Loucy (cell line): ENCODE measurements at regions not wholly inside any gene's neighbourhood (a gene's known extent, or its start where the extent isn't known, plus 50 kb on each side); places are given as distances from the start of the nearest gene placed in this dataset.

Experiments
- EZH2phosphoT487 ChIP-seq: fragments of 200-600 bp; IDR thresholded peaks from 2 replicates; pipeline ENCODE4 v1.6.1; 2018; ENCODE audit warnings: antibody characterized with exemption, mild to moderate bottlenecking, moderate library complexity, borderline replicate concordance
- TF ChIP-seq, protein P1 (sequence below): fragments of 200-600 bp; sonication (generic); conservative IDR thresholded peaks from 2 replicates; pipeline ENCODE4 v1.5.1; 2014; ENCODE audit warnings: mild to moderate bottlenecking, antibody characterized with exemption, low read length

DNA sequence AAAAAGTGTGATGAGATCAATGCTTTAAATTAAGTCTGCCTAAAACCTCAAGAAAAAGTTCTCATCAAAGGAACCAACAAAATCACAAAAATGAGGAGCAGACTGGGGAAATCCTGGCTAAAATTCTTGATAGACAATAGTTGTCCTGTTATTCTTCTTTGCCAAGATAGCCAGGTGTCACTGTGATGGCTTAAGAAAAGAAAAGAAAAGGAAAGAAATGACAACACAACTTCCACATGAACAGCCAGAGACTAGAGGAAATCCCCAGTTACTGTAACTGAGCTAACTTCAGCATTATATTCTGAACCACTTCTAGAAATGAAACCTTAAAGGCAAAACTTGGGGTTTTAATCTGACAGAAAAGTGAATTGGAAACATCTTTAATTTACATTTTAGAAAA is 129.6 kb downstream of the CD24 start:
- TF ChIP-seq, protein P1, sequence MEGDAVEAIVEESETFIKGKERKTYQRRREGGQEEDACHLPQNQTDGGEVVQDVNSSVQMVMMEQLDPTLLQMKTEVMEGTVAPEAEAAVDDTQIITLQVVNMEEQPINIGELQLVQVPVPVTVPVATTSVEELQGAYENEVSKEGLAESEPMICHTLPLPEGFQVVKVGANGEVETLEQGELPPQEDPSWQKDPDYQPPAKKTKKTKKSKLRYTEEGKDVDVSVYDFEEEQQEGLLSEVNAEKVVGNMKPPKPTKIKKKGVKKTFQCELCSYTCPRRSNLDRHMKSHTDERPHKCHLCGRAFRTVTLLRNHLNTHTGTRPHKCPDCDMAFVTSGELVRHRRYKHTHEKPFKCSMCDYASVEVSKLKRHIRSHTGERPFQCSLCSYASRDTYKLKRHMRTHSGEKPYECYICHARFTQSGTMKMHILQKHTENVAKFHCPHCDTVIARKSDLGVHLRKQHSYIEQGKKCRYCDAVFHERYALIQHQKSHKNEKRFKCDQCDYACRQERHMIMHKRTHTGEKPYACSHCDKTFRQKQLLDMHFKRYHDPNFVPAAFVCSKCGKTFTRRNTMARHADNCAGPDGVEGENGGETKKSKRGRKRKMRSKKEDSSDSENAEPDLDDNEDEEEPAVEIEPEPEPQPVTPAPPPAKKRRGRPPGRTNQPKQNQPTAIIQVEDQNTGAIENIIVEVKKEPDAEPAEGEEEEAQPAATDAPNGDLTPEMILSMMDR: no peak
- no peak for TF ChIP-seq EZH2phosphoT487
